Ascending aorta (tissue), 2 donors: ENCODE measurements at regions not wholly inside any gene's neighbourhood (a gene's known extent, or its start where the extent isn't known, plus 50 kb on each side); places are given as distances from the start of the nearest gene placed in this dataset.
A peak's percentile ranks its signal among the peaks of the same experiment; 100 is the strongest.

Source experiments
- DNase-seq, 2 donors: peaks; one replicate each; pipeline ENCODE4 v3.0.0-alpha.2; 2019; ENCODE audit warnings: low spot score in 2 of 2
- H3K27ac ChIP-seq, 2 donors: fragments of 200-600 bp; sonication (generic); one replicate each; pipeline ENCODE4 v1.5.1; 2016 to 2017; ENCODE audit warnings: mild to moderate bottlenecking in 1 of 2
- H3K27me3 ChIP-seq: fragments of 200-600 bp; sonication (generic); one replicate; pipeline ENCODE4 v1.5.1; 2017
- H3K36me3 ChIP-seq, 2 donors: fragments of 200-600 bp; sonication (generic); one replicate each; pipeline ENCODE4 v1.5.1; 2016
- H3K4me1 ChIP-seq, 2 donors: fragments of 200-600 bp; sonication (generic); one replicate each; pipeline ENCODE4 v1.5.1; 2016 to 2017; ENCODE audit warnings: mild to moderate bottlenecking in 1 of 2
- H3K4me3 ChIP-seq, 2 donors: fragments of 200-600 bp; sonication (generic); one replicate each; pipeline ENCODE4 v1.5.1; 2016 to 2017; ENCODE audit warnings: mild to moderate bottlenecking in 1 of 2
- H3K9me3 ChIP-seq, 2 donors: fragments of 200-600 bp; sonication (generic); one replicate each; pipeline ENCODE4 v1.5.1; 2016
- CTCF ChIP-seq, 3 experiments: fragments of 200-600 bp in 2 of 3; fragments of 450-650 bp in 1 of 3; sonication (generic) in 2 of 3; IDR thresholded peaks; one replicate each; pipeline ENCODE4 v1.5.1; 2016 to 2019; ENCODE audit warnings: antibody characterized with exemption in 3 of 3, mild to moderate bottlenecking in 1 of 3, moderate library complexity in 1 of 3
- intact Hi-C: fragments of 100-400 bp; cut with DNase I; formaldehyde crosslinking; loops from one replicate; pipeline ENCODE4 v1.15.1; 2023

- no peak for DNase-seq
- TF ChIP-seq CTCF (IDR thresholded peaks at IDR 0.05), result no peak
- intact Hi-C loops, result no loop called here
Measured at GRCh38 chr4:14744346-14744745, 257.9 kb upstream of the CPEB2 start.

GRCh38 chr4:14749910-14750309 lies 252.4 kb upstream of the CPEB2 start:
- intact Hi-C loops, result no loop called here
- no peak for DNase-seq
- peak in 1 of 3 experiments; percentile 15 for TF ChIP-seq CTCF (IDR thresholded peaks at IDR 0.05)

More at GRCh38 chr4:14744346-14744745, 257.9 kb upstream of the CPEB2 start:
- Histone ChIP-seq H3K27ac (no peak overlapping the region), H3K9me3 (no peaks in the 10 kb centered on the region), H3K36me3 (no peaks in the 10 kb centered on the region), H3K4me1 (no peaks in the 10 kb centered on the region), H3K4me3 (no peak overlapping the region), H3K27me3 (no peaks in the 10 kb centered on the region)

GRCh38 chr4:14752341-14753046 lies 249.8 kb upstream of the CPEB2 start:
- peaks cover 0 to 6% of the 10 kb centered on the region in 2 donors for H3K9me3 ChIP-seq
- TF ChIP-seq CTCF (IDR thresholded peaks at IDR 0.05), result no peak
- intact Hi-C loops, result no loop called here
- H3K4me3 ChIP-seq, result no peak overlapping the region
- no peaks in the 10 kb centered on the region for H3K36me3 ChIP-seq
- no peaks in the 10 kb centered on the region for H3K27me3 ChIP-seq
- no peak for DNase-seq
- no peak overlapping the region for H3K27ac ChIP-seq
- no peaks in the 10 kb centered on the region for H3K4me1 ChIP-seq

More at GRCh38 chr4:14749910-14750309, 252.4 kb upstream of the CPEB2 start:
- H3K4me1 ChIP-seq, result no peaks in the 10 kb centered on the region
- H3K9me3 ChIP-seq, result peaks cover 0 to 6% of the 10 kb centered on the region in 2 donors
- H3K36me3 ChIP-seq, result no peaks in the 10 kb centered on the region
- H3K27me3 ChIP-seq, result no peaks in the 10 kb centered on the region
- no peak overlapping the region for H3K27ac ChIP-seq
- H3K4me3 ChIP-seq, result no peak overlapping the region

GRCh38 chr4:14767142-14767541 lies 235.1 kb upstream of the CPEB2 start:
- no peaks in the 10 kb centered on the region for H3K36me3 ChIP-seq
- no peak overlapping the region for H3K27ac ChIP-seq
- no peak overlapping the region for H3K4me3 ChIP-seq
- no peaks in the 10 kb centered on the region for H3K9me3 ChIP-seq
- no peak for TF ChIP-seq CTCF (IDR thresholded peaks at IDR 0.05)
- no peak for DNase-seq
- H3K27me3 ChIP-seq, result no peaks in the 10 kb centered on the region
- H3K4me1 ChIP-seq, result no peaks in the 10 kb centered on the region
- intact Hi-C loops, result no loop called here

- TF ChIP-seq CTCF (IDR thresholded peaks at IDR 0.05), result no peak
Measured at GRCh38 chr4:14768449-14768848, 233.8 kb upstream of the CPEB2 start.

More at GRCh38 chr4:14768449-14768848, 233.8 kb upstream of the CPEB2 start:
- DNase-seq, result no peak
- intact Hi-C loops, result no loop called here
- Histone ChIP-seq H3K4me3 (no peak overlapping the region), H3K27me3 (no peaks in the 10 kb centered on the region), H3K4me1 (no peaks in the 10 kb centered on the region), H3K27ac (no peak overlapping the region), H3K9me3 (peaks cover 0 to 3% of the 10 kb centered on the region in 2 donors), H3K36me3 (no peaks in the 10 kb centered on the region)
